ENCODE measurements at regions not wholly inside any gene's neighbourhood (a gene's known extent, or its start where the extent isn't known, plus 50 kb on each side); places are given as distances from the start of the nearest gene placed in this dataset.

DNA sequence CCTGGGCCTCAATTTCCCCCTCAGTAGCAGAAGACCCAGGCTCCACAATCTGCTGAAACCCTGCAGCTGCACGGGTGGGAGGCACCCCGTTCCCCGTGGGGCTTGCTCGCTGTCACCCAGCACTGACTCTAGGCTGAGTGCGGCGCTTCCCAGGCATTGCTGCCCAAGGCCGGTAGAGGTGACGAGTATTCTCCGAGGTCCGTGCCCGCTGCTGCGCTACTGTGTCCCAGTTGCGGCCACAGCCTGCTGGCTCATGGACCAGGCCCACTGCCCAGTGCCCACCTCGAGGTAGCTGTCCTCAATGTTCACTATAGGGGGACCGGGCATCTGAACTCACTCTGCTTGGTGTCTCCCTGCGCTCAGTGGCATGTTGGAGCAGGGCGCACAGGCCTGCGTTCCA is 74.7 kb downstream of the GSC start:
- TF ChIP-seq, protein P1, sequence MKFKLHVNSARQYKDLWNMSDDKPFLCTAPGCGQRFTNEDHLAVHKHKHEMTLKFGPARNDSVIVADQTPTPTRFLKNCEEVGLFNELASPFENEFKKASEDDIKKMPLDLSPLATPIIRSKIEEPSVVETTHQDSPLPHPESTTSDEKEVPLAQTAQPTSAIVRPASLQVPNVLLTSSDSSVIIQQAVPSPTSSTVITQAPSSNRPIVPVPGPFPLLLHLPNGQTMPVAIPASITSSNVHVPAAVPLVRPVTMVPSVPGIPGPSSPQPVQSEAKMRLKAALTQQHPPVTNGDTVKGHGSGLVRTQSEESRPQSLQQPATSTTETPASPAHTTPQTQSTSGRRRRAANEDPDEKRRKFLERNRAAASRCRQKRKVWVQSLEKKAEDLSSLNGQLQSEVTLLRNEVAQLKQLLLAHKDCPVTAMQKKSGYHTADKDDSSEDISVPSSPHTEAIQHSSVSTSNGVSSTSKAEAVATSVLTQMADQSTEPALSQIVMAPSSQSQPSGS (tag by site-specific recombination; IDR thresholded peaks at IDR 0.05; ENCODE audit: low read depth), result no peak
- TF ChIP-seq CTCF (tag by site-specific recombination; IDR thresholded peaks at IDR 0.05), result no peak
- no peak for TF ChIP-seq ZNF621 (tag by site-specific recombination; IDR thresholded peaks at IDR 0.05)
- no peak for TF ChIP-seq GLI4 (tag by site-specific recombination; IDR thresholded peaks at IDR 0.05)
- TF ChIP-seq ZNF639 (tag by site-specific recombination; IDR thresholded peaks at IDR 0.05), result no peak
- no peak for TF ChIP-seq ZNF155 (tag by site-specific recombination; IDR thresholded peaks at IDR 0.05)
- no peak for TF ChIP-seq SP7 (tag by site-specific recombination; IDR thresholded peaks at IDR 0.05)
- TF ChIP-seq ZNF274 (IDR thresholded peaks at IDR 0.05; ENCODE audit: low read length), result no peak
- TF ChIP-seq ZNF274 (tag by site-specific recombination; IDR thresholded peaks at IDR 0.05; ENCODE audit: borderline replicate concordance), result no peak

Measured in HEK293 (cell line).